Neural crest cell (in vitro differentiated cells): ENCODE measurements at regions not wholly inside any gene's neighbourhood (a gene's known extent, or its start where the extent isn't known, plus 50 kb on each side); places are given as distances from the start of the nearest gene placed in this dataset.

ENCODE experiments used
- DNase-seq: peaks from one replicate; pipeline ENCODE4 v3.0.0; 2021; ENCODE audit warnings: low read depth, mixed read lengths, low spot score
- H3K27ac Mint-ChIP-seq: one replicate; pipeline ENCODE4 v1.8.0; 2021; ENCODE audit warnings: mild to moderate bottlenecking, mixed read lengths; ENCODE audit not compliant: unreplicated experiment
- H3K27me3 Mint-ChIP-seq: 2 replicates; pipeline ENCODE4 v1.8.0; 2021; ENCODE audit warnings: low read depth, mild to moderate bottlenecking, mixed read lengths
- H3K36me3 Mint-ChIP-seq: 2 replicates; pipeline ENCODE4 v1.8.0; 2021; ENCODE audit warnings: low read depth, mild to moderate bottlenecking, mixed read lengths
- H3K4me1 Mint-ChIP-seq: 2 replicates; pipeline ENCODE4 v1.8.0; 2021; ENCODE audit warnings: mixed read lengths
- H3K4me3 Mint-ChIP-seq: one replicate; pipeline ENCODE4 v1.8.0; 2021; ENCODE audit warnings: mild to moderate bottlenecking, mixed read lengths
- H3K9me3 Mint-ChIP-seq: 2 replicates; pipeline ENCODE4 v1.8.0; 2021; ENCODE audit warnings: mixed read lengths
- CTCF ChIP-seq: fragments of 200-600 bp; sonication (generic); conservative IDR thresholded peaks from 2 replicates; pipeline ENCODE4 v1.5.0; 2021; ENCODE audit warnings: antibody characterized with exemption, mild to moderate bottlenecking

- Mint-ChIP-seq H3K36me3 (no peaks in the 10 kb centered on the region), H3K9me3 (peaks cover 3% of the 10 kb centered on the region), H3K27ac (no peak overlapping the region), H3K4me3 (no peak overlapping the region), H3K27me3 (no peaks in the 10 kb centered on the region), H3K4me1 (no peaks in the 10 kb centered on the region)
- DNase-seq: no peak
- no peak for TF ChIP-seq CTCF
Observed at GRCh38 chr4:111871802-111872201, 273.5 kb upstream of the FAM241A start.

- H3K27ac Mint-ChIP-seq: no peak overlapping the region
Observed at GRCh38 chr4:111873801-111874200, 271.5 kb upstream of the FAM241A start.

GRCh38 chr4:111879539-111879938, 265.7 kb upstream of the FAM241A start:
- H3K27ac Mint-ChIP-seq: no peak overlapping the region
- TF ChIP-seq CTCF: no peak
- no peaks in the 10 kb centered on the region for H3K36me3 Mint-ChIP-seq
- H3K4me3 Mint-ChIP-seq: no peak overlapping the region
- no peaks in the 10 kb centered on the region for H3K27me3 Mint-ChIP-seq
- H3K4me1 Mint-ChIP-seq: no peaks in the 10 kb centered on the region
- no peaks in the 10 kb centered on the region for H3K9me3 Mint-ChIP-seq
- DNase-seq: no peak

More at GRCh38 chr4:111873801-111874200, 271.5 kb upstream of the FAM241A start:
- Mint-ChIP-seq H3K36me3 (no peaks in the 10 kb centered on the region), H3K9me3 (no peaks in the 10 kb centered on the region), H3K4me1 (no peaks in the 10 kb centered on the region), H3K27me3 (no peaks in the 10 kb centered on the region), H3K4me3 (no peak overlapping the region)
- TF ChIP-seq CTCF: no peak
- no peak for DNase-seq

- H3K4me3 Mint-ChIP-seq: no peak overlapping the region
- H3K27me3 Mint-ChIP-seq: no peaks in the 10 kb centered on the region
- TF ChIP-seq CTCF: no peak
- no peaks in the 10 kb centered on the region for H3K9me3 Mint-ChIP-seq
- H3K27ac Mint-ChIP-seq: no peak overlapping the region
- no peak for DNase-seq
- H3K36me3 Mint-ChIP-seq: no peaks in the 10 kb centered on the region
- H3K4me1 Mint-ChIP-seq: no peaks in the 10 kb centered on the region
Observed at GRCh38 chr4:111880116-111880515, 265.1 kb upstream of the FAM241A start.

GRCh38 chr4:111883557-111883999, 261.7 kb upstream of the FAM241A start:
- DNase-seq: no peak
- Mint-ChIP-seq H3K36me3 (no peaks in the 10 kb centered on the region), H3K27ac (no peak overlapping the region), H3K4me1 (no peaks in the 10 kb centered on the region), H3K4me3 (no peak overlapping the region), H3K9me3 (no peaks in the 10 kb centered on the region), H3K27me3 (no peaks in the 10 kb centered on the region)
- TF ChIP-seq CTCF: no peak

- Mint-ChIP-seq H3K36me3 (no peaks in the 10 kb centered on the region), H3K9me3 (peaks cover 3% of the 10 kb centered on the region), H3K27me3 (no peaks in the 10 kb centered on the region), H3K4me1 (no peaks in the 10 kb centered on the region), H3K4me3 (no peak overlapping the region), H3K27ac (no peak overlapping the region)
- TF ChIP-seq CTCF: no peak
- no peak for DNase-seq
Observed at GRCh38 chr4:111890412-111890811, 254.8 kb upstream of the FAM241A start.
